ENCODE measurements at regions not wholly inside any gene's neighbourhood (a gene's known extent, or its start where the extent isn't known, plus 50 kb on each side); places are given as distances from the start of the nearest gene placed in this dataset.

DNA sequence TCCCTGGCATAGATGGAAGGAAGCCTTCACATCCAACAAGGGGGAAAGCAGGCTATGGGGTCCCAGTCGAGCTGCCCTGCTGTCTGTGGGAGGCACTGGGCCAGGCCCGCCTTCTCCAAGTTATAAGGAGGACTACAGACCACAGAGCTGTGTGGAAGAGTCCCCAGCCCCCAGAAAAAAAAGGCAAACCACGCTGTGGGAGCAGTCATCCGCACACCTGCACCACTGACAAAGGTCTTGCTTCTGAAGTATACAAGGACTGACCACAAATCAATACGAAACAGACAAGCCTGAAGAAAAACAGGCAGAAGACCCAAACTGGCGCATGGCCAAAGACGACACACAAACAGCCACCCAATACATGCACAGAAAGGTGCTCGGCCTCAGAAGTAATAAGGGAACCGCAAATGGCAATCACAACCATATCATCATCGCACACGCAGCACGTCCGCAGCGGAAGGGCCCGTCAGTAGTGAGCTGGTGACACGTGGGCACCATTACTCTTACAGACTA, 384.1 kb downstream of the CTTN start:
- DNase-seq: no peak
- TF ChIP-seq GATA1 (IDR thresholded peaks at IDR 0.05; ENCODE audit: low read depth, low read length): no peak
- no peak for TF ChIP-seq POLR2A (IDR thresholded peaks at IDR 0.05; ENCODE audit: low read length)

GRCh38 chr11:70783356-70783755, 385.0 kb downstream of the CTTN start:
- no peak for TF ChIP-seq GATA1 (IDR thresholded peaks at IDR 0.05; ENCODE audit: low read depth, low read length)
- TF ChIP-seq POLR2A (IDR thresholded peaks at IDR 0.05; ENCODE audit: low read length): no peak
- no peak for DNase-seq

DNA sequence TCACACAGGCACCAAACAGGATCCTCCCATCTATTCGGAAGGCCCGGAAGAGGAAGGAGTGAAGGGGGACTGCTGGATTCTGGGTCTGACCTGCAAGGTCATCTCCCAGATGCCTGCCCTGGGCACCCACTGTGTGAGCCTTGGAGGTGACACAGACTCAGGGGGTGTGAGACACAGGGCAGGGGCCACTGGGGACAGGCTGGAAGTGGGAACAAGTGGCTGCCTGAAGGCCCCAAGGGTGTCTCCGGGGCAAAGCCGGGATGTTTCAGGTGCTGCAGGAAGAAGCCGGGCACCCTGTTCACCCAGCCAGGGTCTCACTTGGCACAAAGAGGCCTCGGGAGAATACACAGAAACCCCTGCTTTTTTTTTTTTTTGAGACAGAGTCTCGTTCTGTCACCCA, 385.5 kb downstream of the CTTN start:
- DNase-seq: no peak
- TF ChIP-seq POLR2A (IDR thresholded peaks at IDR 0.05; ENCODE audit: low read length) (no peak), GATA1 (IDR thresholded peaks at IDR 0.05; ENCODE audit: low read depth, low read length) (no peak)

DNA sequence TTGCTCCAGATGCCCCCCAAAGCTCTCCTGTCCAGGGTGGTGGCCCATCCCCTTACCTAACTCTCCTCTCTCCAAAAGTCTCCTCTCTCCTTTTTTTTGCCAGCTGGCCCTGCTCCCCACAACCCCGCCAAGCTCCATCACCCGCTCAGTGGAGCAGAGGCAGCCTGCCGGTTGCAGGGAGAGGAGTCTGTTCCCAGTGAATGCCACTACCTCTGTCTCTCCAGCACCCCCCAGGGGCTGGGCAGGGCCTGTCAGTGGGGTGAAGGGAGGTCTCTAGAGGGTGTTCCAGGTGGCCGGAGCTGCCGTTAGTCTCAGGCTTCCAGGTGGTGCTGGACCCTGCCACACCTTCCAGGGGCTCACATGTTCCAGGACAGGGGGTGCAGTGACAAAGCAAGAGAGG, 387.0 kb downstream of the CTTN start:
- DNase-seq: no peak
- TF ChIP-seq GATA1 (IDR thresholded peaks at IDR 0.05; ENCODE audit: low read depth, low read length) (no peak), POLR2A (IDR thresholded peaks at IDR 0.05; ENCODE audit: low read length) (no peak)

- TF ChIP-seq GATA1 (IDR thresholded peaks at IDR 0.05; ENCODE audit: low read depth, low read length) (no peak), POLR2A (IDR thresholded peaks at IDR 0.05; ENCODE audit: low read length) (no peak)
- DNase-seq: no peak
Observed at GRCh38 chr11:70786021-70786665, 387.8 kb downstream of the CTTN start.

DNA sequence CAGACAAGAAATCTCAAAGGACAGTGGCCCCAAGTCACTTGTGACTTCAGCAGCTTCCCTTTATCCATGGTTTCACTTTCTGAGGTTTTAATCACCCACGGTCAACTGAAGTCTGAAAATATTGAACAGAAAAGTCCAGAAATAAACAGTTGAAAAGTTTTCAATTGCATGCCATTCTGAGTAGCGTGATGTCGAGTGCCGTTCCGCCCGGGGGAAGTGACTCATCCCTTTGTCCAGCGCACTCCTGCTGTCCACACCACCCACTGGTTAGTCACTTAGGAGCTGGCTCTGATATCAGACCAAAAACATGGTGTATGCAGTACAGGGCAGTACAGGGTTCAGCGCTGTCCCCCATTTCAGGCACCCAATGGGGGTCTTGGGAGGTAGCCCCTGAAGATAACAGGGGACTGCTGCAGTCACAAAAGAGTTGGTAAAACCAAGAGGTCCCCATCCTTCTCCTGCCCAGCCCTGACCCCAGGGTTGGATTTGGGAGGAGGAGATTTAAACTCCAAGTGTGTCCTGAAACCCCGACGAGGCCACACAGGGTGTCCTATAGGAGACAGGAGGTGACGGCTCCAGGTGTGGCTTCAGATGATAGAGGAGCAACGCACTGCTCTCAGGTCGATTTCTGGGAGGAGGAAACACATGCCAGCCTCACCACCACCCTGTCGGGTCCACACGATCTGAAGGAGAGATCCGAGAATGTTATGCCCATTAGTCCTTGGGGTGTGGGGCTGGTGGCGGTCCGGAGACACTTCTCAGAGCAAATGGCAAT, 390.1 kb downstream of the CTTN start:
- DNase-seq: no peak
- TF ChIP-seq GATA1 (IDR thresholded peaks at IDR 0.05; ENCODE audit: low read depth, low read length) (no peak), POLR2A (IDR thresholded peaks at IDR 0.05; ENCODE audit: low read length) (no peak)

DNA sequence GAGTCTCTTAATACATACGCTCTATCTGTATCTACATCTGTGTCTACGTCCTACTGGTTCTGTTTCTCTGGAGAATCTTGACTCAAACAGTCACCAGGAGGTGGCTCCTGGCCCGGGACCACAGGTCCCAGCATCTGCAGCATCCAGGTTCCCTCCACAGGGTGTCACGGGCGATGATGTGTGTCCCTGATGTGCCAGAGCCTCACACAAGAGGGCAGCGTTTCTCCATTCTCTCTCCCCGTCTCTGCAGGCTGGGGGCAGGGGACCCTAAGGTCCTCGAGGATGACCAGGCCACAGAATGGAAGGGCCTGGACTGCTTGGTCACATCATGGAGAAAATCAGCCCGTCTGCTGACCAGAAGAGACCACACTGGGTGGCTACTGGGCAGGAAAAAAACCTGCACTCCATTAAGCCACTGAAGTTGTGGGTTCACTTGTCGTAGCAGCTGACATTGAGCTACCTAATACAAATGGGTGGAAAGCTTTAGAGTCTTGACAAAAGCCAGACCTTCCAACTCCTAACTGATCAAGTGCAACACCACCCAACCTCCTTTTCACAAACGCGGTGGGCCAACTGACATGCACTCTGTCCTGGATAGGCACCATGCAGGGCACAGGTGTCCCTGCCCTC, 392.5 kb downstream of the CTTN start:
- DNase-seq: no peak
- TF ChIP-seq GATA1 (IDR thresholded peaks at IDR 0.05; ENCODE audit: low read depth, low read length) (no peak), POLR2A (IDR thresholded peaks at IDR 0.05; ENCODE audit: low read length) (no peak)

GRCh38 chr11:70796648-70797227, 398.4 kb downstream of the CTTN start:
- TF ChIP-seq GATA1 (IDR thresholded peaks at IDR 0.05; ENCODE audit: low read depth, low read length) (no peak), POLR2A (IDR thresholded peaks at IDR 0.05; ENCODE audit: low read length) (no peak)
- DNase-seq: peak in 1 of 2 experiments; percentile 13

DNA sequence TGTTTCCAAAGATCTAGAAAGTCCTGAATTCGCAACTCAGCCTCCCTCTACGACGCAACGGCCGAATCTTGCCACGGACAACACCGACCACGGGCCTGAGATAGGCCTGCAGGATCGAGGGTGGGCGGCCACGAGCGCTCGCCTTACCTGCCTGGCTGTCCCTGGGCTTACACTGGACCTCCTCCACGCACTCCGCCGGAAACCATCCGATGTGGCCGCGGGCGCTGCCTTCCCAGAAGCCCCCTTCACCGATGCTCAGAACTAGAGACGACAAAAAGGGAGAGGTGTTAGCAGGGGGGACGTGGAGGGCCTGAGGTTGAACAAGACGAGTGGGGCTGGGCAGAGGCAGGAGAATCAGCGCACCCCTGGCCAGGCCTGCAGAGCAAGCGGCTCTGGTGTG, 400.0 kb downstream of the CTTN start:
- no peak for TF ChIP-seq GATA1 (IDR thresholded peaks at IDR 0.05; ENCODE audit: low read depth, low read length)
- TF ChIP-seq POLR2A (IDR thresholded peaks at IDR 0.05; ENCODE audit: low read length): no peak

GRCh38 chr11:70799386-70799785, 401.1 kb downstream of the CTTN start:
- TF ChIP-seq POLR2A (IDR thresholded peaks at IDR 0.05; ENCODE audit: low read length) (no peak), GATA1 (IDR thresholded peaks at IDR 0.05; ENCODE audit: low read depth, low read length) (no peak)
- DNase-seq: no peak

More for the DNA sequence above, 400.0 kb downstream of the CTTN start:
- DNase-seq: no peak

DNA sequence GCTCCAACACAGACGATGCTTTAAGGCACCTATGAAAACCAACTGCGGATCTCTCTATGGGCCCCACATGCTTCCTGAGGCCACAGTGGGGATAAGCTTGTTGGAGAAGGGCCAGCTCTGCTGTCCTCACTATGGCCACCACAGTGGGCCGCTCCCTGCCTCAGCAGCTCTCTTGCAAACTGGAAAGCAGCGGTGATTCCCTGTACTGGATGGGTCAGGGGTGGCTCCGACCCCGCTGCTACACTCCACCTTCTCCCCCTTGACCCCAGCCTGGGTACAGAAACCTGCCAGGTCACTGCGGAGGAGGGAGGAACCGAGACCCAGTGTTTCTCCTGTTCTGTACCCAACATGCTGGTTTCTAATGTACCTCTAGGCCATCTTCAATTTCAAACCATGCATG, 403.9 kb downstream of the CTTN start:
- TF ChIP-seq GATA1 (IDR thresholded peaks at IDR 0.05; ENCODE audit: low read depth, low read length): no peak
- TF ChIP-seq POLR2A (IDR thresholded peaks at IDR 0.05; ENCODE audit: low read length): no peak
- DNase-seq: no peak

DNA sequence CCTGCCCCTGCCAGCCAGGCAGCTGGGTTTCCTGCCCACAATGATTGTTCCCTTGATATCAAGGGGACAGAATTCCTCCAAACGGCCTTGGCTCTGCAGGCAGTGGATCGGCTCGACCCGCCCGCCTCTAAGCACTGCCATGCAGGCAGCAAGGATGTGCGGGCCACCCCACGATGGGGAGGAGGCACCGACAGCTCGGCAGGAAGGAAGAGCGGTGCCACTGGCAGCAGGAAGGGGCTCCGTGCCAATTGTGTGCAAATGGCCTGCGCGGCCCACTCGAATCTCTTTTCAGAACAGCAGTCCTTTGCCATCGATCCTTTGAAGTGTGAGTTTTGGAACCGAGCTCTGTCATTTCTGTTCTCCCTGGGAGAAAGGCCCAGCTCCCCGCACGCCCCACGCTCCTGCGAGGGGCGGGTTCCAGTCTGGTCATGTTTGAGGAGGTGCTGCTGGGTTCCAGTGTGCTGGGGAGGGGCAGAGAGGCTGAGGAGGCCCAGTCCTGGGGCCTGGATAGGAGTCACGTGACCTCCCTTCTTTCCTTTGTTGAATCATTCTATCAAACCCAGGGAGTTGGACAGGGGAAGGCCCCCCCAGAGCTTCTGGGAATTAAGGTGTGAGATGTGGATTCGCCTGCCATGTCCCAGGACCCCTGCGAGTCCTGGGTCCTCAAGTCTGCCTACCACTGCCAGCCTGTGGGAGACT, 406.0 kb downstream of the CTTN start:
- no peak for TF ChIP-seq POLR2A (IDR thresholded peaks at IDR 0.05; ENCODE audit: low read length)
- no peak for DNase-seq

- TF ChIP-seq POLR2A (IDR thresholded peaks at IDR 0.05; ENCODE audit: low read length): no peak
- no peak for TF ChIP-seq GATA1 (IDR thresholded peaks at IDR 0.05; ENCODE audit: low read depth, low read length)
- DNase-seq: no peak
Observed at GRCh38 chr11:70805243-70805642, 406.9 kb downstream of the CTTN start.

DNA sequence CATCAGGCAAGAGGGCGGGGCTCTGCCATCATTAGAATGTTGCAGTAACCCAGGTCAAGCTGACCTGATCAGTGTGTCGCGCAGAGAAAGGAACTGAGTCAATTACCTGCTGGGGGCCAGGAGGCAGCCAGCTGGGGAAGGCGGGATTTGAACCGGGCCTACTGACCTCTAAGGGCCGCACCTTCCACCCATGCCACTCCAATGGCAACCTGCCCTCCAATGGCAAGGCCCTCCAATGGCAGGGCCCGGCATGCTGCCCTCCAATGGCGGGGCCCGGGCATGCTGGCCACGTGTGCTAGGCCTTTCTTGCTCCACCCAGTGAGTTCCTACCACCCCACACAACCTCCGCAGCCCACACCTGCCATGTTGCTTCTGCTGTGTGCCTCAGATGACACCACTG, 407.6 kb downstream of the CTTN start:
- DNase-seq: no peak
- TF ChIP-seq POLR2A (IDR thresholded peaks at IDR 0.05; ENCODE audit: low read length): no peak

All from erythroblast (primary cell).